Mammary epithelial cell (primary cell): ENCODE measurements at regions not wholly inside any gene's neighbourhood (a gene's known extent, or its start where the extent isn't known, plus 50 kb on each side); places are given as distances from the start of the nearest gene placed in this dataset.

Source experiments
- EZH2 ChIP-seq: IDR thresholded peaks from 2 replicates; pipeline ENCODE4 v1.6.1; 2012; ENCODE audit warnings: low read length, inconsistent platforms, borderline replicate concordance
- TF ChIP-seq, protein P1 (sequence below), 2 donors: IDR thresholded peaks in 1 of 2; conservative IDR thresholded peaks in 1 of 2; 2 replicates each; pipeline ENCODE4 v1.5.1; 2011 to 2012; ENCODE audit warnings: inconsistent platforms in 2 of 2, low read length in 2 of 2, mild to moderate bottlenecking in 2 of 2, control low read depth in 1 of 2, low read depth in 1 of 2; ENCODE audit not compliant: insufficient read depth in 1 of 2; ENCODE audit errors: extremely low read depth in 1 of 2

DNA sequence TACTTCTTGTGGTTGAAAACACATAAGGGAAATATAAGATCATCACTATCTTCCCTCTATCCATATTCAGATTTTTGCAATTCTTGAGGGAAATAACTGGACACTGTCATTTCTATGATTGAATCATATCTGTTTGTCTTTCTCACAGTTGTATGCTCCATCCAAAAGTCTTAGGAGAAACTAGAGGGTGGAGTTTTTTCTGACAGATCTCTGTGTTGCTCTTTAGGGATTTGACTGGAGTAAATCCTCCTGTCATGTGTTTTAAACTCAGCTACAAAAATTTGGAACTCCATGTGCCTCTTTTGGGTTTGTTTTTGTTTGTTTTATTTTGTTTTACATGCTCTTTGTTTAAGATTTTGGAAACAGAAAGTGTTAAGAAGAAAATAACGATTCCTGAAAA is 136.5 kb downstream of the SPATA18 start:
- TF ChIP-seq, protein P1, sequence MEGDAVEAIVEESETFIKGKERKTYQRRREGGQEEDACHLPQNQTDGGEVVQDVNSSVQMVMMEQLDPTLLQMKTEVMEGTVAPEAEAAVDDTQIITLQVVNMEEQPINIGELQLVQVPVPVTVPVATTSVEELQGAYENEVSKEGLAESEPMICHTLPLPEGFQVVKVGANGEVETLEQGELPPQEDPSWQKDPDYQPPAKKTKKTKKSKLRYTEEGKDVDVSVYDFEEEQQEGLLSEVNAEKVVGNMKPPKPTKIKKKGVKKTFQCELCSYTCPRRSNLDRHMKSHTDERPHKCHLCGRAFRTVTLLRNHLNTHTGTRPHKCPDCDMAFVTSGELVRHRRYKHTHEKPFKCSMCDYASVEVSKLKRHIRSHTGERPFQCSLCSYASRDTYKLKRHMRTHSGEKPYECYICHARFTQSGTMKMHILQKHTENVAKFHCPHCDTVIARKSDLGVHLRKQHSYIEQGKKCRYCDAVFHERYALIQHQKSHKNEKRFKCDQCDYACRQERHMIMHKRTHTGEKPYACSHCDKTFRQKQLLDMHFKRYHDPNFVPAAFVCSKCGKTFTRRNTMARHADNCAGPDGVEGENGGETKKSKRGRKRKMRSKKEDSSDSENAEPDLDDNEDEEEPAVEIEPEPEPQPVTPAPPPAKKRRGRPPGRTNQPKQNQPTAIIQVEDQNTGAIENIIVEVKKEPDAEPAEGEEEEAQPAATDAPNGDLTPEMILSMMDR (conservative IDR thresholded peaks at IDR 0.05 in 1 of 2, IDR thresholded peaks at IDR 0.05 in 1 of 2; ENCODE audit: extremely low read depth in 1 of 2, insufficient read depth in 1 of 2, low read depth in 1 of 2, low read length in 2 of 2), result no peak
- TF ChIP-seq EZH2, result no peak
